Mucosa of descending colon (tissue), 3 donors: ENCODE measurements at regions not wholly inside any gene's neighbourhood (a gene's known extent, or its start where the extent isn't known, plus 50 kb on each side); places are given as distances from the start of the nearest gene placed in this dataset.

Experiments used
- ATAC-seq: fragments of 200-7000 bp; cut with Tn5 transposase; one replicate; pipeline ENCODE4 v1.9.1; 2020; ENCODE audit warnings: mild to moderate bottlenecking, moderate library complexity
- DNase-seq, 3 donors: peaks; one replicate each; pipeline ENCODE4 v3.0.0-alpha.2; 2020
- H3K36me3 ChIP-seq: fragments of 200-600 bp; one replicate; pipeline ENCODE4 v1.8.0; 2021; ENCODE audit warnings: low read depth, mild to moderate bottlenecking
- H3K4me1 ChIP-seq: fragments of 200-600 bp; one replicate; pipeline ENCODE4 v1.8.0; 2021; ENCODE audit warnings: low read depth, mild to moderate bottlenecking
- H3K4me3 ChIP-seq: fragments of 200-600 bp; one replicate; pipeline ENCODE4 v1.8.0; 2021; ENCODE audit warnings: mild to moderate bottlenecking
- H3K9me3 ChIP-seq: fragments of 200-600 bp; one replicate; pipeline ENCODE4 v1.8.0; 2021; ENCODE audit warnings: mild to moderate bottlenecking
- intact Hi-C, 2 donors: fragments of 100-400 bp; cut with DNase I in 1 of 2; cut with micrococcal nuclease in 1 of 2; formaldehyde crosslinking; loops; one replicate each; pipeline versions ENCODE4 v1.11.0 to v1.11.1; 2022; cut with DNase I, micrococcal nuclease
- TF ChIP-seq, protein P1 (sequence below): fragments of 200-600 bp; IDR thresholded peaks from one replicate; pipeline ENCODE4 v1.8.0; 2022; ENCODE audit warnings: antibody characterized with exemption, mild to moderate bottlenecking
- donor health status: DM: no; HTN: no; CAD: no; lungs with moderate emphysema.
- donor health status: DM: no; HTN: no; CAD: no.
- donor health status: DM: no; HTN: yes; CAD: no.

DNA sequence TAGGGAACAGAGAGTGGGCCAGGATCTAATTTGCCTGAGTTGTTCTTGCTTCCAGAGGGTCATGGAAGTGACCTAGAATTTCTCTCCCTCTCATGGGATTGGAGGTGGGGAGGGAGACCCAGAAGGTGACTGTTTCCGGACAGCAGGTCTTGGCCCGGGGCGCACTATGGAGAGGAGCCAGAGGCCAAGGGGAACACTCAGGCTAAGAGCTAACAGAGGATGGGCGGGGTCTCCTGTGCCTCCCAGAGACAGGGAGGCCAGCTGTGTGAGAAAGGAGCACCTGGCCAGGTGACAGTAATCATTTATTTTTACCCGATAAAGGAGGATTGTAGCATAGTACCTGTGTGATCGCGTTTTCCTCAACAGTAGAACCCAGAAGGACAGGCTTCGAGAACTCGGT, 50.9 kb upstream of the ANKH start:
- H3K36me3 ChIP-seq, result no peaks in the 10 kb centered on the region
- no peaks in the 10 kb centered on the region for H3K4me1 ChIP-seq
- H3K4me3 ChIP-seq, result no peak overlapping the region
- intact Hi-C loops, result no loop called here
- TF ChIP-seq, protein P1, sequence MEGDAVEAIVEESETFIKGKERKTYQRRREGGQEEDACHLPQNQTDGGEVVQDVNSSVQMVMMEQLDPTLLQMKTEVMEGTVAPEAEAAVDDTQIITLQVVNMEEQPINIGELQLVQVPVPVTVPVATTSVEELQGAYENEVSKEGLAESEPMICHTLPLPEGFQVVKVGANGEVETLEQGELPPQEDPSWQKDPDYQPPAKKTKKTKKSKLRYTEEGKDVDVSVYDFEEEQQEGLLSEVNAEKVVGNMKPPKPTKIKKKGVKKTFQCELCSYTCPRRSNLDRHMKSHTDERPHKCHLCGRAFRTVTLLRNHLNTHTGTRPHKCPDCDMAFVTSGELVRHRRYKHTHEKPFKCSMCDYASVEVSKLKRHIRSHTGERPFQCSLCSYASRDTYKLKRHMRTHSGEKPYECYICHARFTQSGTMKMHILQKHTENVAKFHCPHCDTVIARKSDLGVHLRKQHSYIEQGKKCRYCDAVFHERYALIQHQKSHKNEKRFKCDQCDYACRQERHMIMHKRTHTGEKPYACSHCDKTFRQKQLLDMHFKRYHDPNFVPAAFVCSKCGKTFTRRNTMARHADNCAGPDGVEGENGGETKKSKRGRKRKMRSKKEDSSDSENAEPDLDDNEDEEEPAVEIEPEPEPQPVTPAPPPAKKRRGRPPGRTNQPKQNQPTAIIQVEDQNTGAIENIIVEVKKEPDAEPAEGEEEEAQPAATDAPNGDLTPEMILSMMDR, result no peak
- ATAC-seq (peak; percentile 46), DNase-seq (no peak)
- no peaks in the 10 kb centered on the region for H3K9me3 ChIP-seq
